A549 (cell line): ENCODE measurements at regions not wholly inside any gene's neighbourhood (a gene's known extent, or its start where the extent isn't known, plus 50 kb on each side); places are given as distances from the start of the nearest gene placed in this dataset.

Source experiments
- ATAC-seq, 2 experiments: fragments of 200-7000 bp in 1 of 2; fragments of >200 bp in 1 of 2; cut with Nextera tagmentation in 1 of 2; cut with Tn5 transposase in 1 of 2; 3 replicates each; pipeline versions ENCODE4 v1.8.0 to v1.9.1; 2018 to 2020; ENCODE audit warnings: mild to moderate bottlenecking in 1 of 2, moderate library complexity in 1 of 2
- CTCF ChIA-PET: fragments of 300-600 bp; sonication (Branson Sonifier 250); formaldehyde crosslinking; extraction: SDS; loops from one replicate; lab custom pipeline; 2021; ENCODE audit warnings: antibody characterized with exemption, inconsistent platforms; lab: Yijun Ruan, JAX
- POLR2A ChIA-PET: fragments of 350-600 bp; formaldehyde crosslinking; extraction: SDS; loops from one replicate; lab custom pipeline; 2021; ENCODE audit warnings: antibody characterized with exemption, inconsistent platforms; lab: Yijun Ruan, JAX
- DNase-seq, 2 experiments: peaks; one replicate each; pipeline versions ENCODE4 v3.0.0 to v3.0.0-alpha.2; 2011 to 2016; ENCODE audit warnings: low read depth in 1 of 2, low spot score in 1 of 2
- FAIRE-seq: peaks from 2 replicates; lab custom pipeline; 2011; peaks lifted over from hg19 to GRCh38; lab: Jason Lieb, UNC
- H3K27ac ChIP-seq, 2 experiments: fragments of >200 bp; sonication (Bioruptor Twin); formaldehyde crosslinking; 3 replicates each; pipeline ENCODE4 v1.5.1; 2016 to 2017
- H3K4me1 ChIP-seq: fragments of >200 bp; sonication (Bioruptor Twin); formaldehyde crosslinking; 3 replicates; pipeline ENCODE4 v1.6.1; 2016
- H3K4me2 ChIP-seq: fragments of >200 bp; sonication (Bioruptor Twin); formaldehyde crosslinking; 3 replicates; pipeline ENCODE4 v1.6.1; 2016
- H3K4me3 ChIP-seq: fragments of >200 bp; sonication (Bioruptor Twin); formaldehyde crosslinking; 3 replicates; pipeline ENCODE4 v1.5.1; 2016
- H3K9me3 ChIP-seq: fragments of >200 bp; sonication (Bioruptor Twin); formaldehyde crosslinking; 3 replicates; pipeline ENCODE4 v1.6.1; 2016
- CEBPB ChIP-seq, 2 experiments: fragments of >200 bp in 1 of 2; sonication (Bioruptor Twin) in 1 of 2; formaldehyde crosslinking in 1 of 2; IDR thresholded peaks; 2 replicates each; pipeline ENCODE4 v1.6.1; 2012 to 2016
- EHMT2 ChIP-seq: fragments of 200-600 bp; sonication (generic); IDR thresholded peaks from 2 replicates; pipeline ENCODE4 v1.6.1; 2016; ENCODE audit warnings: antibody characterized with exemption, low read depth, mild to moderate bottlenecking, moderate library complexity
- EP300 ChIP-seq, 2 experiments: fragments of >200 bp; sonication (Bioruptor Twin); formaldehyde crosslinking; IDR thresholded peaks; 2 replicates in 1 of 2; 3 replicates in 1 of 2; pipeline ENCODE4 v1.6.1; 2016 to 2017
- FOSB ChIP-seq: fragments of 250-450 bp; sonication (Bioruptor Pico); IDR thresholded peaks from 2 replicates; pipeline ENCODE4 v1.5.0; 2020; ENCODE audit warnings: mild to moderate bottlenecking, moderate library complexity
- FOSL2 ChIP-seq, 2 experiments: fragments of 450-650 bp in 1 of 2; fragments of >200 bp in 1 of 2; sonication (Bioruptor Twin) in 1 of 2; formaldehyde crosslinking; IDR thresholded peaks; 2 replicates each; pipeline versions ENCODE4 v1.5.0 to v1.6.1; 2016 to 2020; ENCODE audit warnings: mild to moderate bottlenecking in 1 of 2, moderate library complexity in 1 of 2
- GATA3 ChIP-seq: IDR thresholded peaks from 2 replicates; pipeline ENCODE4 v1.6.1; 2012; ENCODE audit warnings: borderline replicate concordance
- HDAC2 ChIP-seq: fragments of 200-600 bp; sonication (generic); IDR thresholded peaks from 2 replicates; pipeline ENCODE4 v1.6.1; 2016
- HES2 ChIP-seq: fragments of >200 bp; sonication (Bioruptor Twin); formaldehyde crosslinking; IDR thresholded peaks from 2 replicates; pipeline ENCODE4 v1.6.1; 2016
- HOXA7 ChIP-seq: fragments of 250-450 bp; sonication (Bioruptor Pico); IDR thresholded peaks from 2 replicates; pipeline ENCODE4 v1.5.0; 2020; ENCODE audit warnings: mild to moderate bottlenecking, moderate library complexity
- HOXB13 ChIP-seq: fragments of 250-450 bp; sonication (Bioruptor Pico); IDR thresholded peaks from 2 replicates; pipeline ENCODE4 v1.5.0; 2020; ENCODE audit warnings: low read depth, mild to moderate bottlenecking, moderate library complexity
- HOXB5 ChIP-seq: fragments of 250-450 bp; sonication (Bioruptor Pico); IDR thresholded peaks from 2 replicates; pipeline ENCODE4 v1.5.0; 2020; ENCODE audit warnings: mild to moderate bottlenecking, moderate library complexity
- JUN ChIP-seq, 2 experiments: fragments of >200 bp; sonication (Bioruptor Twin); formaldehyde crosslinking; IDR thresholded peaks; 2 replicates in 1 of 2; 3 replicates in 1 of 2; pipeline ENCODE4 v1.6.1; 2016 to 2017
- JUNB ChIP-seq: fragments of >200 bp; sonication (Bioruptor Twin); formaldehyde crosslinking; IDR thresholded peaks from 2 replicates; pipeline ENCODE4 v1.6.1; 2016
- KDM1A ChIP-seq: fragments of 200-600 bp; sonication (generic); IDR thresholded peaks from 2 replicates; pipeline ENCODE4 v1.6.1; 2016; ENCODE audit warnings: low read depth, mild to moderate bottlenecking
- NR3C1 ChIP-seq: fragments of >200 bp; sonication (Bioruptor Twin); formaldehyde crosslinking; IDR thresholded peaks from 3 replicates; pipeline ENCODE4 v1.6.1; 2017
- RAD21 ChIP-seq, 2 experiments: fragments of >200 bp in 1 of 2; sonication (Bioruptor Twin) in 1 of 2; formaldehyde crosslinking in 1 of 2; IDR thresholded peaks in 1 of 2; conservative IDR thresholded peaks in 1 of 2; 2 replicates in 1 of 2; 3 replicates in 1 of 2; pipeline ENCODE4 v1.6.1; 2012 to 2018; ENCODE audit warnings: inconsistent platforms in 1 of 2
- RNF2 ChIP-seq: fragments of 200-600 bp; sonication (generic); IDR thresholded peaks from 2 replicates; pipeline ENCODE4 v1.6.1; 2016; ENCODE audit warnings: low read depth, mild to moderate bottlenecking, antibody characterized with exemption, moderate library complexity, borderline replicate concordance
- WGBS: methylation state at CpG from one replicate; pipeline ENCODE4 v1.1.6; 2017; ENCODE audit errors: missing lambda C conversion rate; 5-methylcytosine and 5-hydroxymethylcytosine counted together
- TF ChIP-seq, protein P1 (sequence below): IDR thresholded peaks from 2 replicates; pipeline ENCODE4 v1.6.1; 2012
- TF ChIP-seq, protein P2 (sequence below): fragments of >200 bp; sonication (Bioruptor Twin); formaldehyde crosslinking; IDR thresholded peaks from 3 replicates; pipeline ENCODE4 v1.6.1; 2016
- TF ChIP-seq, protein P3 (sequence below): fragments of >200 bp; sonication (Bioruptor Twin); formaldehyde crosslinking; IDR thresholded peaks from 3 replicates; pipeline ENCODE4 v1.5.1; 2016
- TF ChIP-seq, protein P4 (sequence below): IDR thresholded peaks from 2 replicates; pipeline ENCODE4 v1.6.1; 2012; ENCODE audit warnings: low read depth, borderline replicate concordance
- TF ChIP-seq, protein P5 (sequence below): fragments of 200-600 bp; sonication (generic); IDR thresholded peaks from 2 replicates; pipeline ENCODE4 v1.6.1; 2016; ENCODE audit warnings: antibody characterized with exemption, mild to moderate bottlenecking, moderate library complexity

DNA sequence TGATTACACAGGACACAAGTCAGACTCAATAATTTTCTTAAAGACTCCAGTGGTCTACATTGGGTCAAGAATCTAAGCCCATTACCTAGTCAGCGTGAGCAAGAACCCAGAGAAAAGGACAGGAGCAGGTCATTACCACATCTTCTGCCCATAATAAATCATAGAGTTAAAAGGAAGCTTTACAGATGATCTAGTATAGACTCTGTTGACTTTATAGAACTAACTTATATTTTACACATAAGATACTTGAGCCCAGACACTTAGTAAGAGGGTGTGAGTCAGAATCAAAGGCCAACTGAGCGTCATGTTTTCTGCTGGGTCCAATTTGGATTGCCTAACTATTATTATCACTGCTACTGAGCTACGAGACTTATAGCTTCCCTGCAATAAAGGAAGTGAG, 206.1 kb upstream of the NPSR1 start:
- Histone ChIP-seq H3K27ac (peak overlapping the region; percentile 60 to 72; a peak in 5 of 6 replicates), H3K4me2 (peak overlapping the region; percentile 61), H3K4me3 (0 out of 3 replicates have a peak overlapping the region, but pooled peaks have one; percentile 8), H3K4me1 (peaks cover 27% of the 10 kb centered on the region), H3K9me3 (no peaks in the 10 kb centered on the region; the same call in 2 of the 3 replicates)
- ATAC-seq (peak; percentile 94 to 96), DNase-seq (peak in 1 of 2 experiments; percentile 63), FAIRE-seq (no peak)
- WGBS, result 8% methylated on average over 3 of the region's 3 CpGs
- CTCF ChIA-PET, result interaction anchor here (0.8 to 2.4 kb wide), 2 partner anchors 17 to 131 kb away, joined by 5 to 10 read pairs; no protein-coding TSS in a partner anchor
- TF ChIP-seq, protein P1, sequence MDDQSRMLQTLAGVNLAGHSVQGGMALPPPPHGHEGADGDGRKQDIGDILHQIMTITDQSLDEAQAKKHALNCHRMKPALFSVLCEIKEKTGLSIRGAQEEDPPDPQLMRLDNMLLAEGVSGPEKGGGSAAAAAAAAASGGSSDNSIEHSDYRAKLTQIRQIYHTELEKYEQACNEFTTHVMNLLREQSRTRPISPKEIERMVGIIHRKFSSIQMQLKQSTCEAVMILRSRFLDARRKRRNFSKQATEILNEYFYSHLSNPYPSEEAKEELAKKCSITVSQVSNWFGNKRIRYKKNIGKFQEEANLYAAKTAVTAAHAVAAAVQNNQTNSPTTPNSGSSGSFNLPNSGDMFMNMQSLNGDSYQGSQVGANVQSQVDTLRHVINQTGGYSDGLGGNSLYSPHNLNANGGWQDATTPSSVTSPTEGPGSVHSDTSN, result no peak
- TF ChIP-seq, protein P2, sequence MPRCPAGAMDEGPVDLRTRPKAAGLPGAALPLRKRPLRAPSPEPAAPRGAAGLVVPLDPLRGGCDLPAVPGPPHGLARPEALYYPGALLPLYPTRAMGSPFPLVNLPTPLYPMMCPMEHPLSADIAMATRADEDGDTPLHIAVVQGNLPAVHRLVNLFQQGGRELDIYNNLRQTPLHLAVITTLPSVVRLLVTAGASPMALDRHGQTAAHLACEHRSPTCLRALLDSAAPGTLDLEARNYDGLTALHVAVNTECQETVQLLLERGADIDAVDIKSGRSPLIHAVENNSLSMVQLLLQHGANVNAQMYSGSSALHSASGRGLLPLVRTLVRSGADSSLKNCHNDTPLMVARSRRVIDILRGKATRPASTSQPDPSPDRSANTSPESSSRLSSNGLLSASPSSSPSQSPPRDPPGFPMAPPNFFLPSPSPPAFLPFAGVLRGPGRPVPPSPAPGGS, result peak; percentile 62; the same call in 1 of the 3 replicates
- TF ChIP-seq FOSL2 (IDR thresholded peaks at IDR 0.05), result peak; percentile 82
- TF ChIP-seq FOSL2 (CRISPR knock-in tag; IDR thresholded peaks at IDR 0.05), result peak; percentile 66
- TF ChIP-seq, protein P3, sequence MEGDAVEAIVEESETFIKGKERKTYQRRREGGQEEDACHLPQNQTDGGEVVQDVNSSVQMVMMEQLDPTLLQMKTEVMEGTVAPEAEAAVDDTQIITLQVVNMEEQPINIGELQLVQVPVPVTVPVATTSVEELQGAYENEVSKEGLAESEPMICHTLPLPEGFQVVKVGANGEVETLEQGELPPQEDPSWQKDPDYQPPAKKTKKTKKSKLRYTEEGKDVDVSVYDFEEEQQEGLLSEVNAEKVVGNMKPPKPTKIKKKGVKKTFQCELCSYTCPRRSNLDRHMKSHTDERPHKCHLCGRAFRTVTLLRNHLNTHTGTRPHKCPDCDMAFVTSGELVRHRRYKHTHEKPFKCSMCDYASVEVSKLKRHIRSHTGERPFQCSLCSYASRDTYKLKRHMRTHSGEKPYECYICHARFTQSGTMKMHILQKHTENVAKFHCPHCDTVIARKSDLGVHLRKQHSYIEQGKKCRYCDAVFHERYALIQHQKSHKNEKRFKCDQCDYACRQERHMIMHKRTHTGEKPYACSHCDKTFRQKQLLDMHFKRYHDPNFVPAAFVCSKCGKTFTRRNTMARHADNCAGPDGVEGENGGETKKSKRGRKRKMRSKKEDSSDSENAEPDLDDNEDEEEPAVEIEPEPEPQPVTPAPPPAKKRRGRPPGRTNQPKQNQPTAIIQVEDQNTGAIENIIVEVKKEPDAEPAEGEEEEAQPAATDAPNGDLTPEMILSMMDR, result no peak
- no peak for TF ChIP-seq FOSB (CRISPR knock-in tag)
- TF ChIP-seq, protein P4, sequence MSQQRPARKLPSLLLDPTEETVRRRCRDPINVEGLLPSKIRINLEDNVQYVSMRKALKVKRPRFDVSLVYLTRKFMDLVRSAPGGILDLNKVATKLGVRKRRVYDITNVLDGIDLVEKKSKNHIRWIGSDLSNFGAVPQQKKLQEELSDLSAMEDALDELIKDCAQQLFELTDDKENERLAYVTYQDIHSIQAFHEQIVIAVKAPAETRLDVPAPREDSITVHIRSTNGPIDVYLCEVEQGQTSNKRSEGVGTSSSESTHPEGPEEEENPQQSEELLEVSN, result no peak
- TF ChIP-seq EHMT2, result no peak
- TF ChIP-seq RAD21 (conservative IDR thresholded peaks at IDR 0.05 in 1 of 2, IDR thresholded peaks at IDR 0.05 in 1 of 2), result peak in 1 of 2 experiments; percentile 28; a peak in 1 of 5 replicates
- TF ChIP-seq CEBPB (IDR thresholded peaks at IDR 0.05), result peak; percentile 71 to 72; a peak in 3 of 4 replicates
- TF ChIP-seq HDAC2, result no peak
- peak; percentile 59; the same call in 1 of the 2 replicates for TF ChIP-seq HES2
- TF ChIP-seq, protein P5, sequence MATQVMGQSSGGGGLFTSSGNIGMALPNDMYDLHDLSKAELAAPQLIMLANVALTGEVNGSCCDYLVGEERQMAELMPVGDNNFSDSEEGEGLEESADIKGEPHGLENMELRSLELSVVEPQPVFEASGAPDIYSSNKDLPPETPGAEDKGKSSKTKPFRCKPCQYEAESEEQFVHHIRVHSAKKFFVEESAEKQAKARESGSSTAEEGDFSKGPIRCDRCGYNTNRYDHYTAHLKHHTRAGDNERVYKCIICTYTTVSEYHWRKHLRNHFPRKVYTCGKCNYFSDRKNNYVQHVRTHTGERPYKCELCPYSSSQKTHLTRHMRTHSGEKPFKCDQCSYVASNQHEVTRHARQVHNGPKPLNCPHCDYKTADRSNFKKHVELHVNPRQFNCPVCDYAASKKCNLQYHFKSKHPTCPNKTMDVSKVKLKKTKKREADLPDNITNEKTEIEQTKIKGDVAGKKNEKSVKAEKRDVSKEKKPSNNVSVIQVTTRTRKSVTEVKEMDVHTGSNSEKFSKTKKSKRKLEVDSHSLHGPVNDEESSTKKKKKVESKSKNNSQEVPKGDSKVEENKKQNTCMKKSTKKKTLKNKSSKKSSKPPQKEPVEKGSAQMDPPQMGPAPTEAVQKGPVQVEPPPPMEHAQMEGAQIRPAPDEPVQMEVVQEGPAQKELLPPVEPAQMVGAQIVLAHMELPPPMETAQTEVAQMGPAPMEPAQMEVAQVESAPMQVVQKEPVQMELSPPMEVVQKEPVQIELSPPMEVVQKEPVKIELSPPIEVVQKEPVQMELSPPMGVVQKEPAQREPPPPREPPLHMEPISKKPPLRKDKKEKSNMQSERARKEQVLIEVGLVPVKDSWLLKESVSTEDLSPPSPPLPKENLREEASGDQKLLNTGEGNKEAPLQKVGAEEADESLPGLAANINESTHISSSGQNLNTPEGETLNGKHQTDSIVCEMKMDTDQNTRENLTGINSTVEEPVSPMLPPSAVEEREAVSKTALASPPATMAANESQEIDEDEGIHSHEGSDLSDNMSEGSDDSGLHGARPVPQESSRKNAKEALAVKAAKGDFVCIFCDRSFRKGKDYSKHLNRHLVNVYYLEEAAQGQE, result no peak
- no peak for TF ChIP-seq KDM1A
- TF ChIP-seq HOXA7, result no peak
- TF ChIP-seq EP300 (IDR thresholded peaks at IDR 0.05), result peak; percentile 72 to 78; a peak in 4 of 5 replicates
- peak; percentile 70 for TF ChIP-seq GATA3
- no peak for TF ChIP-seq HOXB5 (CRISPR knock-in tag)
- TF ChIP-seq JUNB, result peak; percentile 89
- peak in 1 of 2 experiments; percentile 46; a peak in 2 of 5 replicates for TF ChIP-seq JUN (IDR thresholded peaks at IDR 0.05)
- TF ChIP-seq RNF2, result no peak
- no peak for TF ChIP-seq HOXB13 (CRISPR knock-in tag)
- TF ChIP-seq NR3C1, result no peak
- POLR2A ChIA-PET, result no interaction called here
